Stomach smooth muscle (tissue), 2 donors: ENCODE measurements at regions not wholly inside any gene's neighbourhood (a gene's known extent, or its start where the extent isn't known, plus 50 kb on each side); places are given as distances from the start of the nearest gene placed in this dataset.

Experiments used
- H3K27ac ChIP-seq: one replicate; pipeline ENCODE4 v1.7.0; 2013; ENCODE audit warnings: mild to moderate bottlenecking, low read length, inconsistent platforms
- H3K27me3 ChIP-seq, 2 donors: one replicate each; pipeline ENCODE4 v1.7.0; 2013; ENCODE audit warnings: low read length in 2 of 2; ENCODE audit not compliant: insufficient read depth in 2 of 2, control insufficient read depth in 1 of 2
- H3K36me3 ChIP-seq, 2 donors: one replicate each; pipeline ENCODE4 v1.7.0; 2013; ENCODE audit warnings: low read length in 2 of 2; ENCODE audit not compliant: control insufficient read depth in 2 of 2, insufficient read depth in 2 of 2
- H3K4me1 ChIP-seq: one replicate; pipeline ENCODE4 v1.7.0; 2013; ENCODE audit warnings: low read length; ENCODE audit not compliant: control insufficient read depth, insufficient read depth
- H3K4me3 ChIP-seq, 2 donors: one replicate each; pipeline ENCODE4 v1.7.0; 2013; ENCODE audit warnings: low read length in 2 of 2
- H3K9ac ChIP-seq, 2 donors: one replicate each; pipeline ENCODE4 v1.7.0; 2013; ENCODE audit warnings: low read length in 2 of 2, mild to moderate bottlenecking in 1 of 2
- H3K9me3 ChIP-seq, 2 donors: one replicate each; pipeline ENCODE4 v1.7.0; 2013; ENCODE audit warnings: low read length in 2 of 2; ENCODE audit not compliant: control insufficient read depth in 2 of 2
- donor health status: healthy.
- donor health status: Pancreatic carcinoma.

GRCh38 chr1:173423291-173423690 is 53.8 kb upstream of the PRDX6 start:
- Histone ChIP-seq H3K4me3 (no peak overlapping the region), H3K9me3 (no peaks in the 10 kb centered on the region), H3K27ac (no peak overlapping the region), H3K36me3 (peaks cover 0 to 3% of the 10 kb centered on the region in 2 donors), H3K27me3 (no peaks in the 10 kb centered on the region), H3K9ac (no peak overlapping the region), H3K4me1 (peaks cover 3% of the 10 kb centered on the region)

DNA sequence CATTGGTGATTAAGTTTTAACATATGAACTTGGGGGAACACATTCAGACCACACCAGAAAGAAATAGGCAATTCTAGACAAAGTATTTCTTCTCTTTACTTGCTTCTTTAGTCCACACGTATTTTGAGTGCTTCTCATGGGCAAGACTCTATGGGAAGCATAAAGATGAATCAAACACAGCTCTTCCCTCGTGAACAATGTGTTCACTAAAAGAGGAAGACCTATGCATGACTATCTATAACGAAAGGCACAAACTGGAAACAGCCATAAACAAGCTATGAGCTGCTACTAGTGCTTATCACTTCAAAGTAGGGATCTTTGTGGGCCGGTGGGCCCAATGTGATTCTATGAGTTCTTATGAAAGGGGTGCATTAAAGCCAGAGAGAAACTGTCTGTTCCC is 53.0 kb upstream of the PRDX6 start:
- Histone ChIP-seq H3K27ac (no peak overlapping the region), H3K4me1 (peaks cover 3% of the 10 kb centered on the region), H3K4me3 (no peak overlapping the region)

GRCh38 chr1:173424782-173425407 is 52.2 kb upstream of the PRDX6 start:
- Histone ChIP-seq H3K4me3 (no peak overlapping the region), H3K9me3 (no peaks in the 10 kb centered on the region), H3K27ac (no peak overlapping the region), H3K27me3 (no peaks in the 10 kb centered on the region), H3K9ac (no peak overlapping the region), H3K4me1 (peaks cover 10% of the 10 kb centered on the region), H3K36me3 (peaks cover 0 to 3% of the 10 kb centered on the region in 2 donors)

More for the DNA sequence above, 53.0 kb upstream of the PRDX6 start:
- Histone ChIP-seq H3K9me3 (no peaks in the 10 kb centered on the region), H3K36me3 (peaks cover 0 to 3% of the 10 kb centered on the region in 2 donors), H3K9ac (no peak overlapping the region), H3K27me3 (no peaks in the 10 kb centered on the region)

DNA sequence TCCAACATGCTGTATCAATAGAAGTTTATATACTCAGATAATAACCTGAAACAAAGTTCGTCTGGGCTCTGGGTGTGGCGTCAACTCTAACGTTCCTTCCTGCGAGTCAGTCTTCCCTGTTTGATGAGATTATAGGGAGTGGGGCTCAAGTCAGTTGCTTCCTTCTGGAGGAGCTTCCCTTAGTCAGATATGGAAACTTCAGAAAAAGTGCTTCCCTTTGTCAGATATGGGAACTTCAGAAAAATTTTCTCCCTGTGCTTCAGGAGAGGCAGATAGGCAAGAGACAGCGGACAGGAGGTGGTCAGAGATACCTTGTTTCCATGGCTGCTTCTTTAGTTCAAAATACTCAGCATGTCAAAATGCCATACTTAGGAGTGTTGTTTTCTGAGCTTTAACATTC is 51.1 kb upstream of the PRDX6 start:
- Histone ChIP-seq H3K27ac (no peak overlapping the region), H3K4me3 (no peak overlapping the region), H3K27me3 (no peaks in the 10 kb centered on the region), H3K36me3 (peaks cover 0 to 3% of the 10 kb centered on the region in 2 donors), H3K9ac (no peak overlapping the region), H3K4me1 (peaks cover 9% of the 10 kb centered on the region), H3K9me3 (no peaks in the 10 kb centered on the region)

DNA sequence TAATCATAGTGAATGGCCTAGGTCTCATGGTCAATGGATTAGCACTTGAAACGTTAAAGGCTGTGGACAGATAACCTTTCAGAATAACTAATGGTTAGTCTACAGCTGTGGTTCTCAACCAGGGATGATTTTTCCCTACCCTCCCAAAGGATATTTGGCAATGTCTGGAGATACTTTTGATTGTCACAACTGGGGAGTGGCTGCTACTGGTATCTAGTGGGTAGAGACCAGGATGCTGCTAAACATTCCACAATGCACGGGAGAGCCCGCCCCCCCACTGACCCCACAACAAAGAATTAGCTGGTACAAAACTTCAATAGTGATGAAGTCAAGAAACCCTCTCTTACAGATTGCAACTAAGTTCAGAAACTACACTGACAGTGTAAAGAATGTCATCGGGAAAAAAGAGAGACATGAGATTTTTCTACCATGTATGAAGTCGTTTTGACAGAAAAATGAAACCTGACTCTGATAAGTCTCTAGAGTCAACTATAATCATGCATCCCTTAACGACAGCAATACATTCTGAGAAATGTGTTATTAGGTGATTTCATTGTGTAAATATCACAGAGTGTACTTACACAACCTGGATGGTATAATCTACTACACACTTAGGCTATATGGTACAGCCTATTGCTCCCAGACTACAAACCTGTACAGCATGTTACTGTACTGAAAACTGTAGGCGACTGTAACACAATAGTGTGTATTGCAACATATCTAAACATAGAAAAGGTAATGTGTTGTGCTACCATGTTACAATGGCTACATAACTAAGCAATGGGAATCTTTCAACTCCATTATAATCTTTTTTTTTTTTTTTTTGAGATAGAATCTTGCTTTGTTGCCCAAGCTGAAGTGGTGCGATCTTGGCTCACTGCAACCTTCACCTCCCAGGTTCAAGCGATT is 49.7 kb upstream of the PRDX6 start:
- Histone ChIP-seq H3K9ac (no peak overlapping the region), H3K27me3 (no peaks in the 10 kb centered on the region), H3K27ac (no peak overlapping the region), H3K36me3 (peaks cover 0 to 3% of the 10 kb centered on the region in 2 donors), H3K4me3 (no peak overlapping the region), H3K9me3 (no peaks in the 10 kb centered on the region), H3K4me1 (peaks cover 9% of the 10 kb centered on the region)
